OCI-LY1 (cell line): ENCODE measurements at regions not wholly inside any gene's neighbourhood (a gene's known extent, or its start where the extent isn't known, plus 50 kb on each side); places are given as distances from the start of the nearest gene placed in this dataset.

ENCODE experiments used
- H2AFZ ChIP-seq: fragments of 200-600 bp; sonication (generic), shearing (Covaris generic); 2 replicates; pipeline ENCODE4 v1.6.0; 2014; ENCODE audit warnings: antibody characterized with exemption, mild to moderate bottlenecking, low read length
- H3F3A ChIP-seq: fragments of 200-600 bp; sonication (generic), shearing (Covaris generic); 2 replicates; pipeline ENCODE4 v1.6.0; 2014; ENCODE audit warnings: mild to moderate bottlenecking, antibody characterized with exemption, low read length, moderate library complexity; ENCODE audit not compliant: insufficient read depth
- H3K27ac ChIP-seq: fragments of 200-600 bp; sonication (generic); 2 replicates; pipeline ENCODE4 v1.5.1; 2014; ENCODE audit warnings: low read length, mixed run types, mild to moderate bottlenecking, low read depth; ENCODE audit not compliant: poor library complexity, severe bottlenecking
- H3K27me3 ChIP-seq: fragments of 200-600 bp; sonication (generic); 2 replicates; pipeline ENCODE4 v1.6.0; 2014; ENCODE audit warnings: antibody characterized with exemption, mild to moderate bottlenecking, low read length, moderate library complexity; ENCODE audit not compliant: insufficient read depth
- H3K36me3 ChIP-seq: fragments of 200-600 bp; sonication (generic); 2 replicates; pipeline ENCODE4 v1.6.1; 2014; ENCODE audit warnings: mild to moderate bottlenecking, antibody characterized with exemption, low read length, moderate library complexity, mixed read lengths; ENCODE audit not compliant: insufficient read depth
- H3K4me1 ChIP-seq: fragments of 200-600 bp; sonication (generic); 2 replicates; pipeline ENCODE4 v1.5.1; 2014; ENCODE audit warnings: mild to moderate bottlenecking, low read length, moderate library complexity; ENCODE audit not compliant: insufficient read depth, severe bottlenecking
- H3K4me2 ChIP-seq: fragments of 200-600 bp; sonication (generic), shearing (Covaris generic); 2 replicates; pipeline ENCODE4 v1.6.1; 2014; ENCODE audit warnings: low read length
- H3K4me3 ChIP-seq: fragments of 200-600 bp; sonication (generic); 2 replicates; pipeline ENCODE4 v1.5.1; 2014; ENCODE audit warnings: low read length, low read depth, mild to moderate bottlenecking, mixed read lengths; ENCODE audit not compliant: poor library complexity, severe bottlenecking
- H3K79me2 ChIP-seq: fragments of 200-600 bp; shearing (Covaris generic); 2 replicates; pipeline ENCODE4 v1.6.1; 2016; ENCODE audit warnings: mixed run types, low read length, mixed read lengths; ENCODE audit not compliant: insufficient read depth
- H3K9ac ChIP-seq: fragments of 200-600 bp; sonication (generic), shearing (Covaris generic); 2 replicates; pipeline ENCODE4 v1.6.1; 2014; ENCODE audit warnings: mild to moderate bottlenecking, low read length, mixed read lengths
- H3K9me2 ChIP-seq: fragments of 200-600 bp; sonication (generic), shearing (Covaris generic); 2 replicates; pipeline ENCODE4 v1.6.1; 2014; ENCODE audit warnings: low read depth, mild to moderate bottlenecking, low read length, mixed read lengths
- H3K9me3 ChIP-seq: fragments of 200-600 bp; shearing (Covaris generic); 2 replicates; pipeline ENCODE4 v1.6.1; 2014; ENCODE audit warnings: low read length, mixed read lengths
- H4K20me1 ChIP-seq: fragments of 200-600 bp; sonication (generic), shearing (Covaris generic); 2 replicates; pipeline ENCODE4 v1.6.0; 2016; ENCODE audit warnings: mild to moderate bottlenecking, low read length; ENCODE audit not compliant: insufficient read depth
- EZH2 ChIP-seq: fragments of 200-600 bp; sonication (generic), shearing (Covaris generic); IDR thresholded peaks from 2 replicates; pipeline ENCODE4 v1.8.0; 2017; ENCODE audit warnings: borderline replicate concordance, mixed run types, mild to moderate bottlenecking, antibody characterized with exemption, low read length, moderate library complexity, mixed read lengths
- TF ChIP-seq, protein P1 (sequence below): fragments of 200-600 bp; sonication (generic), shearing (Covaris generic); IDR thresholded peaks from 2 replicates; pipeline ENCODE4 v1.5.1; 2017; ENCODE audit warnings: mild to moderate bottlenecking, antibody characterized with exemption, low read length, moderate library complexity, mixed read lengths

DNA sequence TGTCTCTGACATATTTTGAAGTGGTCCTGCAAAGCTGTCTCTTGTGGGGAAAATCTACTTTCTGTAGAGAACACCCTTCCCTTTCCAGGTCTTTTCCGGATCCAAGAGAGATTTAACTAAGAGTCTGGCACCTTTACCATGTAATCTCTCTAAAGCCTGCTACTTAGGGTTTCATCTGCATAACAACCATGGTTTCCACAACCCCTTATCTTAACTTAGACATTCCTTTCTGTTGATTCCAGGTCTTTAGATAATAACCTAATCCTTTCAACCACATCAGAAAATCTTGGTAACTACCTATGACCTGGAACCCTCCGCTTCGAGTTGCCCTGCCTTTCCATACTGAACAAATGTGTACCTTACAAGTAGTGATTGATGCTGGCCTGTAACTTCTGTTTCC, 243.6 kb upstream of the PTER start:
- H3K4me2 ChIP-seq = no peak overlapping the region
- no peaks in the 10 kb centered on the region for H4K20me1 ChIP-seq
- H3K4me1 ChIP-seq = no peaks in the 10 kb centered on the region
- no peaks in the 10 kb centered on the region for H3K36me3 ChIP-seq
- TF ChIP-seq EZH2 = no peak
- TF ChIP-seq, protein P1, sequence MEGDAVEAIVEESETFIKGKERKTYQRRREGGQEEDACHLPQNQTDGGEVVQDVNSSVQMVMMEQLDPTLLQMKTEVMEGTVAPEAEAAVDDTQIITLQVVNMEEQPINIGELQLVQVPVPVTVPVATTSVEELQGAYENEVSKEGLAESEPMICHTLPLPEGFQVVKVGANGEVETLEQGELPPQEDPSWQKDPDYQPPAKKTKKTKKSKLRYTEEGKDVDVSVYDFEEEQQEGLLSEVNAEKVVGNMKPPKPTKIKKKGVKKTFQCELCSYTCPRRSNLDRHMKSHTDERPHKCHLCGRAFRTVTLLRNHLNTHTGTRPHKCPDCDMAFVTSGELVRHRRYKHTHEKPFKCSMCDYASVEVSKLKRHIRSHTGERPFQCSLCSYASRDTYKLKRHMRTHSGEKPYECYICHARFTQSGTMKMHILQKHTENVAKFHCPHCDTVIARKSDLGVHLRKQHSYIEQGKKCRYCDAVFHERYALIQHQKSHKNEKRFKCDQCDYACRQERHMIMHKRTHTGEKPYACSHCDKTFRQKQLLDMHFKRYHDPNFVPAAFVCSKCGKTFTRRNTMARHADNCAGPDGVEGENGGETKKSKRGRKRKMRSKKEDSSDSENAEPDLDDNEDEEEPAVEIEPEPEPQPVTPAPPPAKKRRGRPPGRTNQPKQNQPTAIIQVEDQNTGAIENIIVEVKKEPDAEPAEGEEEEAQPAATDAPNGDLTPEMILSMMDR = no peak
- H3K9ac ChIP-seq = no peak overlapping the region
- no peak overlapping the region for H3K4me3 ChIP-seq
- H3K9me3 ChIP-seq = no peaks in the 10 kb centered on the region
- H2AFZ ChIP-seq = no peak overlapping the region
- no peaks in the 10 kb centered on the region for H3K79me2 ChIP-seq
- no peaks in the 10 kb centered on the region for H3F3A ChIP-seq
- no peaks in the 10 kb centered on the region for H3K27me3 ChIP-seq
- no peak overlapping the region for H3K27ac ChIP-seq
- H3K9me2 ChIP-seq = no peaks in the 10 kb centered on the region

DNA sequence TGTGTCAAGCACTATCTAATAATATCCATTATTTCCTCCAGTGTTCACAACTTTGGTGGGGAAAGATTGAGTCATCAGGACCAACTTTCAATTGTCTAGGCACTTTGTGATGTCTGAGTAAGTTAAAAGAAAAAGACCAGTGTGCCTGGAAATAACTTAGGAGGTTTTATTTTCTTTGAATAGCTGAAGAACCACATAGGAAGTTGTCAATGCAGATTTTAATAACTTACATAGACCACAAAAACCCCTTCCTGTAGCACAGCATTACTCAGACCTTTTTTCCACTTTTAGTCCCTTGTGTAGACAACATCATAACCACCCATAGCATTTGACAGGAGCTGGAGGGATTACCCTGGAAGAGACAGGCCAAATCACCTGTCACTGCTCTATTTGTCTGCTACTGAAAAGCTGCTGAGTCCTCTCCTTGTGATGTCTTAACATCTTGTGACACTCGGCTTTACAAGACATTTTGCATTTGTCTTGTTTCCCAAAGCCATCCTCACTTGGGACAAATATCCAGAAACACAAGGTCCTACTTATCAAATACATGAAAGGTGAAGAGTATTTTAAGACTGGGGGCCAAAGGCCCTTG, 241.5 kb upstream of the PTER start:
- Histone ChIP-seq H4K20me1 (no peaks in the 10 kb centered on the region), H3K9me3 (no peaks in the 10 kb centered on the region), H2AFZ (no peak overlapping the region), H3K36me3 (no peaks in the 10 kb centered on the region), H3K4me1 (no peaks in the 10 kb centered on the region), H3K4me2 (no peak overlapping the region), H3K4me3 (no peak overlapping the region), H3F3A (no peaks in the 10 kb centered on the region), H3K27ac (no peak overlapping the region), H3K9ac (no peak overlapping the region), H3K9me2 (no peaks in the 10 kb centered on the region), H3K79me2 (no peaks in the 10 kb centered on the region), H3K27me3 (no peaks in the 10 kb centered on the region)
- TF ChIP-seq EZH2 = no peak
- TF ChIP-seq, protein P1 = no peak

DNA sequence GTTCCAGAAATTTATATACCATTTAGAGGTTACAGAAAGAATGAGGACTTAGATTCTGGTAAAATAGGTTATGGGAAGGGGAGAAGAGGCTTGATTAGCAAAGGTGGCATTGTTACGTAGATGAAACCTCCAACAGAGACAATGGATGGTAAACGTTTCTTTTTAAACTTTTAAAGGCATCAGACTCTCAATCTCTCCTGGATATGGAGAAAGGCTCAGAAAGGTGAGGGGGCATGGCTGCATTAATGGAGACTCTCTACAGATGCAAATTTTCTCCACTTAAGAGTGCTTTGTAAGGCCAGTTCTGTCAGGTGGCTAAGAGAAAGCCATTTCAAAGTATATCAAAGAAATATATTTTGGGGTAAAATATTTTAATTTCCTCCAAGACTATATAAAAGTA, 240.9 kb upstream of the PTER start:
- Histone ChIP-seq H3K9ac (no peak overlapping the region), H3K27me3 (no peaks in the 10 kb centered on the region), H4K20me1 (no peaks in the 10 kb centered on the region), H2AFZ (no peak overlapping the region), H3K79me2 (no peaks in the 10 kb centered on the region), H3K27ac (no peak overlapping the region), H3K9me3 (no peaks in the 10 kb centered on the region), H3F3A (no peaks in the 10 kb centered on the region), H3K36me3 (no peaks in the 10 kb centered on the region), H3K4me1 (no peaks in the 10 kb centered on the region), H3K9me2 (no peaks in the 10 kb centered on the region), H3K4me3 (no peak overlapping the region), H3K4me2 (no peak overlapping the region)
- TF ChIP-seq, protein P1 = no peak
- no peak for TF ChIP-seq EZH2
